ENCODE measurements at regions not wholly inside any gene's neighbourhood (a gene's known extent, or its start where the extent isn't known, plus 50 kb on each side); places are given as distances from the start of the nearest gene placed in this dataset.

DNA sequence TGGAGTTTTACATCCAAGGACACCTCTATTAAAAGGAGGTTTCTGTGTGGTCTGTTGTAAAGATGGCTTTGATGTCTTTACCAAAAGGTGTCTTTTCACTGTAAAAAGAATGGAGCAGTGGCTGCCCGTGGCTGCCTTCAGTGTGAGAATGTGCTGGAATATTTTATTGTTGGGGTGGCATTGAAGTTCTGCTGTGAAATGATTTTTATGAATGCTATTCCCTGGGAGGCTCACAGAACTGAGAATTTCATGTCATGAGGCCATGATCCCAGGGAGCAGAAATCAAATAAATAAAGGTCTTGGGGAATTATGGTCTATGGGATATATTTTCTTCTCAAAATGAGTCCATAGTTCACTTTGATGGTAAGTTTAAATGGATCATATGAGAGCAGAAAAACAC lies 425.2 kb upstream of the ZNF608 start:
- no peak for DNase-seq (ENCODE audit: low spot score)

DNA sequence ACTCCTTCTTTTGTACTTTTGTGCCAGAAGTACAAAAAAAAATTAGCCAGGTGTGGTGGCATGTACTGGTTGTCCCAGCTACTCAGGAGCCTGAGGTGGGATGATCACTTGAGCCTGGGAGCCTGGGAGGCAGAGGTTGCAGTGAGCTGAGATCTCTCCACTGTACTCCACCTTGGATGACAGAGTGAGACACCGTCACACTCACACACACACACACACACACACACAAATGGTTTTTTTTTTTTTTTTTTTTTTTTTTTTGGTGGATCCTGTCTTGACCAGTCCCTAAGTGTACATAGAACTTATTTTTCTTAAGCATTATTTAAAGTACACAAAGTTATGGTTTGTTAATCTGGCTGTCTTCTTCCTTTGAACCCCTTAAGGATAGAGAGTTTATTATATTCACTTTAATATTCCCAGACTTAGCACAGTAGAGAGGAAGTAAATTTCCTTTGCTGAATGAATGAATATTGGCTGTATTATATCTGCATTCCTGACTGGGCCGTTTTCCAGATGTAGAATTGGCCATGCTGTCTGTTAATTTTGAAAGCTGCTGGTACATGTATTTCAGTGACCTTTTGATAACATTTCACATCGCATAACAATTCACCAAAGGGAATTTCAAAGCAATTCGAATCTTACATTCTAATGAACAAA lies 429.0 kb upstream of the ZNF608 start:
- no peak for DNase-seq (ENCODE audit: low spot score)

DNA sequence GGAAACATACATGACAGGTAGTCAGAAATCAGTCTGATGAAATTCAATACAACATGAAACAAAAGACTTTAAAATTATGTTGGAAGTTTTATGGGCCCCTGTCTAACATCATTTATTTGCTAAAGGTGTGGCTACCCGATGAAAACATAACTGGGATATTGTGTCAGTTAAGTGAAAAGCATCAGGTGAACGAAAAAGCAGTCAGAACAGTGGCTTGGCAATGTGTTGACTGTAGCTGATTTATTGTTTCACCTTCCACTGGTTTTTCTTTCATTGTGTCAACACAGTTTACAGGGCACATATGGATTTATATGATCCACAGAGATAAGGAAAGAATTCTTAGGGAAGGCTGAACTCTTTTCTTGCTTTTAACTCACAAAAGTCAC lies 429.6 kb upstream of the ZNF608 start:
- no peak for DNase-seq (ENCODE audit: low spot score)

DNA sequence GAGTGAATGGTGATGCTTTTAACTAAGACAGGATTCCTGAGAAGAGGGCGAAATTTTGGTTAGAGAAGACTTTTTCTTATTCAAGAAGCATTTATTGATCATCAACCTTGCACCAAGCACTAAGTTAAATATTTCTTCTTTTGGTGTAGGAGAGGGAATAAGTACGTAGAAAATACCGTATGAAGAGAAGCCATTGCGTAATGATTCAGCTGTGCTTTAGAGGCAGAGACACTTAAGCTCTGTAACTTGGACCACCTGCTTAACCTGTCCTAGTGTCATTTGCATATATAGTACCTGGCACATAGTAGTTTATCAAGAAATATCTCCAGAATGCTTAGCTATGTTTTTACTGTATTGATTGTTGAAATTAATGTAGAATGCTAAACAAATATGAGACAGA lies 430.9 kb upstream of the ZNF608 start:
- DNase-seq (ENCODE audit: low spot score): no peak

DNA sequence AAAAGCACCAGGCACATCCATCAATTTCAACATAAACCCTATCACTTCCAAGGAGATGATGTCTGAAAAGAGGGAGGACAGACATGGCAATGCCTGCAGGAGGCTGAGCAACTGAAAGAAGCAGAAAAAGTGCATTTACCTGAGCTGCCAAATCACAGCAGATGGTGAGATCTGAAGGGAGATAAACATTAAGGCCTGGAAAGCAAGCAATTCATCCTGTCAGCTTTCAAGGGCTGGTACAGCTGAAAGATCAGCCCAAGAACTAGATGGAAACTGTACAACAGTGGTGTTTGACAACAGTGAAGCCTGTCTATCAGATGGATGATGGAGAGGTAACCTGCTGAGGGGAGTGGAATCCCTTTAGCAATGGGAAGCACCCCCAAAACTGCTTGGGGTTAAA lies 433.2 kb upstream of the ZNF608 start:
- no peak for DNase-seq (ENCODE audit: low spot score)

DNA sequence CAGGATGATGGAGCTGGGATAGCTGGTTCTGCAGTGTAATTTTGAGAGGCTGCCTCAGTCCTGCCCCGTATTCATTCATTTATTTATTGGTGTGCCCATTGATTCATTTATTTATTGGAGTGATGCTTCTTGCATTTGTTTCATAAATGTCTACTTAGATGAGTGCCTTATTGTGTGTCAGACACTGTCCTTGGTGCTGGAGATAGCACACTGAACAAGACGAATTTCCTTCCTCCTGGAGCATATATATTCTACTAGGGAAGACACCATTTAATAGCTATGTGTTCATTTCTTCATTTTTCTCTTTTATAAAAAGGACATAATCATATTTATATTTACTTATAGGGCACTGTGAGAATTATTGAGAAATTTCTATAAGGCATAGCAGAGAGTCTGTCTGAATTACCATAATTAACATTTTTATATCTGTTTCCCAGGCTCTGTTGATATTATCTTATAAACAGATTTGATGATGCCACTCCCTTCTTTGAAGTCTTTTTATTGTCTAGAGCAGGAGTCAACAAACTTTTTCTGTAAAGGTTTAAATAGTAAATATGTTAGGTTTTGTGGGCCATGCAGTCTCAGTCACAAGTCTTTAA lies 433.9 kb upstream of the ZNF608 start:
- no peak for DNase-seq (ENCODE audit: low spot score)

DNA sequence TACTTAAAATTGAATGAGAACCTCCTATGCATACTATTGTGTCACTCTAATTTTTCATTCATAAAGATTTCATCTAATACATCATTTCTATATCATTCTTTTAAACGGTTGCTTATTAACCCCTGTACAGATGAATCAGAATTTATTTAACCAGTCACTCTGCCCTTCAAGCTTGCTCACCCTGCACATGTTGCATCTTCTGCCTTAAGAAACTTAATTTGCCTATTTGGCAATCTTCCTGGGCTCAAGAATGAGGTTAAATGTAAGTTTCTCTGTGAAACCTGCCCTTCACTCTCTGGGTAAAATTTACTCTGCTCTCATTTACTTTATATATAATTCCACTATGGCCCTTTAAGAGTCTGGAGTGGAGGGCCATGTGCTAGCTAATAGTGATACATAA lies 434.7 kb upstream of the ZNF608 start:
- DNase-seq (ENCODE audit: low spot score): no peak

DNA sequence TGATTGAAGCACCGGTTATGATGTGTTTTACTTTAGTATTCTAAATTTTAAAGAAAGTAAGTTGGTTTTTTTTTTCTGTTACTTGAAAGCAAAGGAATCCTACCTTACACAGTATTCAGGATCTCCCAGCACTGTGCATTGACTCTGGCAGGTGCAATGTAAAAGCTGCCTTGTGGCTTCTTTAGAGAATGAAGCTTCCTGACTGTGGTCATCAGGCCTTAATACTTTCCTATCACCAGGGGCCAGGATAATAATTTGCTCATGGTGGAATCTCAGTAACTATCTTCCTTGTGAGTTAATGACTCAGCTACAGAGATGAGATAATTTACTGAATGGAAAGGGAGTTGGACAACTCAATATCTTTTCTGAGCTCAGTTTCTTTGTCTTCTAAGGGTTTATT lies 435.5 kb upstream of the ZNF608 start:
- DNase-seq (ENCODE audit: low spot score): no peak

DNA sequence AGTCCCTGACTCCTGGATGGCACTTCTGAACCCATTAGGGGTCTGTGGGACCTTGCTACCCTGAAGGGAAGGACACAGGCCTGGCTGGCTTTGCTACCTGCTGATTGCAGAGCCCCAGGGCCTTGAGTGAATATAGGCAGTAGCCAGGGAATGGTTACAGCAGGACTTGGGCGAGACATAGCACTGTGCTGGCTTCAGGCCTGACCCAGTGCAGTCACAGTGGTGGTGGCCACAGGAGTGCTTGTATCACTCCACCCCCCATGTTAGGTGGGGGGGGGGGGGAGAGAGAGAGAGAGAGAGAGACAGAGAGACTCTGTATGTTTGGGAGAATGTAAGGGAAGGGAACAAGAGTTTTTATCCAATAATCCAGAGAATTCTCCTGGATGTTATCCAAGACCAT lies 439.3 kb upstream of the ZNF608 start:
- DNase-seq (ENCODE audit: low spot score): no peak

DNA sequence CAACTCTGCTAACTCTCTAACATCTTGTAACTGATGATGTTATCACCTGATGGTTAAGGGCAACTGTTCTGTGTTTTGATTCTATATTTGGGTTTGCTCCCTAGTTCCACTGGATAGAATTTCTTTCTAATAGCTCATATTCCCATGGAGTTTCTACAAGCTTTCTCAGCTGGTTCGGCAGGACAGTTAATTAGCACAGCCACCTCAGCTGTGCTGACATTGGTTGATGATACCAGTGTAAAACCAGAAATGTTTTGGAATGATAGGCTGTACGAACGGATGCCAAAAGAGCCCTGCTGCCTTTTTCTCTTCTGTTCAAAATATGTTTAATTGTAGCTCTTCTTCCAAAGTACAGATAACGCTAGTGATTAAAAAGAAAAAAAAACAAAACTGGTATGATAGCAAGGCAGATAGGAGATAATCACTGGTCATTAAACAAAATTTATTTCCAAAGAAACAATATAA lies 440.5 kb upstream of the ZNF608 start:
- no peak for DNase-seq (ENCODE audit: low spot score)

DNA sequence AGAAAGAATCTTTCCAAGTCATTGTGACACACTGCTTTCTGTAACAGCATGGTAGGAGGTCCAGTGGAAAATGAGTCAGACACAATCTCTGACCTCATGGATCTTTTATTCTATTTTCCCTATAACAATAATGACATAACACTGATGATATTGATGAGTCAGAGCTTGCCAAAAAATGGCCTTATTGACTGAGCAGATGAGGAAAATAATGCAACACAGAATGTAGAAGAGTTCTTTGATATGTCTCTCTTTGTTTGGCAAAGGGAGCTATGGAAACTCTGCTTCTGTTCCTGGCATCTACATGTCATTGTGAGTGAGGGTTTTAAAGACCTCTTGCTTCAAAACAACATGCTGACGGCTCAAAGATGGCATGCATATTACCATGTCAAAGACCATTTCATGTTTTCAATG lies 443.1 kb upstream of the ZNF608 start:
- DNase-seq (ENCODE audit: low spot score): no peak

DNA sequence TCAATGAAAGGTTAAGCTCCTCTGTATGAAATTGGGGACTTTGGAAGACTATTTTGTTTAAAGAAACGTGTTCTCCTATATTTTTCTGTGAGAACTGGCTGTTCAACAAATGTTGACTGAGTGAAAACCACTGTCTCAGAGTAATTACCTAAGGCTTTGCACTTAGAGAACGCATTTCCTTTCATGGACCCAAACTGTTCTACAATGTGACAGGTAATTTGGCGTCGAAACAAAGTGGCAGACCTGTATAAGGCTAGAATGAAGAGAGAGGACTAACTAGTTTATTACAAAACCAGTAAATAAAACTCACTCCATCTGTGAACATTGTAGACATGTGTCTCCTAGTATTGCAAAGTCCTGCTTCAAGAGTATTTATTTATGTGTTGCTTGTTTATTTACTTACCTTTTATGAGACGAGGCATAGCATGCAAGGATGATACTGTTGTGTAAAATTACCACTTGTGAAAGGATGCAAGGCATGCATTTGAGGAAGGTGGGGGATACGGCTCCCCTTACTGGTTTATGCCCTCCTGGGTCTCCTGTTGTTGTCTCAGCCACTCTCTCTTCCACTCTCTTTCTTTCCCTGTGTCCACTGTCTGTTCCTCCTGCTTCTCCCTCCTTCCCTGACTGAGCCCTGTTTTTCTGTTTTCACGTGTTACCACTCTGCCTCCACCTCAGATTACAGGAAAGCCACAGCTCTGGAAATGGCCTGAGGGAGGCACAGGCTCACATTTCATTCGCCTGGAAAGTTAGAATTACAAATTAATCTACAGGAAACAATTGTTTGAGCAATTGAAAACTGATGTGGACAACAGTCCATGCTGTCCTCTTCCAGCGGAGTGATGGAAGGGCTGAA lies 444.0 kb upstream of the ZNF608 start:
- DNase-seq (ENCODE audit: low spot score): no peak

DNA sequence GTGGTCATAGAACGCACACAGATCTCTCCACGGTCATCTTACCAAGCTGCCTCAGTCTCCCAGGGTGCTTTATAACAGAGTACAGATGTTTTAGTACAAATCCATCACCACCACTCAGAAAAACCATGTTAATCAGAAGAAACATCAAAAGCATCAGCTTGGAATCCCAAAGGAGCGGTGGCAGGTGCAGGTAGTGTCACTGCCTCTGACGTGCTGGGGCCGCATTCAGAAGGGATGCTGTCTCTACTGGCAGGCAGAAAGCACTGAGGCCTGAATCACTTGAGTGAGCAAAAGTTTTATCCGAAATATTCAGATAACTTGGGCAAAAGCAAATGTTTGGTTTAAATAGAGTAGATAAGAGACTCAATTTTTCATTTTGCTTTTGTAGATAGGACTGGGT lies 448.4 kb upstream of the ZNF608 start:
- no peak for DNase-seq (ENCODE audit: low spot score)

DNA sequence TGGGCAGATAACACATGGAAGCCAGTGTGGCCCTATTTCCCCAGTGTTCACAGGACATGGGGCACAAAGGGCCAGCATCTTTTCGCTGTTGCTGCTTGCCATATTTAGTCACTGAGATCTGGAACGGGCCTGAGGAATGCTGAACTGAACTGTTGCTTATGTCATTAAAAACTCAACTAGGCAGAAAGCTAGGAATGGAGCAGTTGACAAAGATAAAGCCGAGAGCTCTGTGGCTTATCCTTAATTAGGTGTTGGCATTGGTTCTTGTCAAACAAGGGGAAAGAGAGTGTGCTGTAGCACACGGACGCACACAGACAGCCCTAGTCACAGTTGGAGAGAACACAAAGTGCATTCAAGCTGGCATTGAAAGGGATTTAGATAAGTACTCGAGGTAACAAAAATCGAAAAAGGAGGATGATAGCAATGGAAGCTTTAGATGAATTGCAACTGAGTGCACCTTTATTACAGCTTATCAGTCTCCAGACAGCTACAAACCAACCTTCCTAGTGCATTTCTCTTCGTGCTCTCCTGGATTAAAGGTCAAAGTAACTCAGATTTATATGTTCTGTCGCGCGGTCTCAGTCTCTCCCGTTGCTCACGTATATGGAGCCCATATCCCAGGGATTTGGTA lies 450.2 kb upstream of the ZNF608 start:
- DNase-seq (ENCODE audit: low spot score): no peak

DNA sequence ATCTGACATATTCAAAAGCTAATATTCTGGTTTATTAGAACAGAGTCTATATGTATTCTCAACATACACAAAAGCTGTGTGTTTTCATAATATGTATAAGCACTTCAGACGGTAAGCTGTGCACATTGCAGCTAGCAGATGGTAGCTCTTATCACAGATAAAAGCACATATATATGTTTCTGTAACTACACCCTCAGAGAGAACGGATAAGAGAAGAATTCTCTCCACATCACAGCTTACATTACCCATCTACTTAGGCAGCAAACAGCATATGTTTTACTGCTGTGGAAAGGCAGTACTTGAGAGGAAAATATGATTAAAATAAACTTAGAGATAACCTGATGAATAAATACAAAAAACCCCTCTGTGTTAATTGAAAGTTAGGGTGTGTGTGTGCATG lies 450.9 kb upstream of the ZNF608 start:
- no peak for DNase-seq (ENCODE audit: low spot score)

DNA sequence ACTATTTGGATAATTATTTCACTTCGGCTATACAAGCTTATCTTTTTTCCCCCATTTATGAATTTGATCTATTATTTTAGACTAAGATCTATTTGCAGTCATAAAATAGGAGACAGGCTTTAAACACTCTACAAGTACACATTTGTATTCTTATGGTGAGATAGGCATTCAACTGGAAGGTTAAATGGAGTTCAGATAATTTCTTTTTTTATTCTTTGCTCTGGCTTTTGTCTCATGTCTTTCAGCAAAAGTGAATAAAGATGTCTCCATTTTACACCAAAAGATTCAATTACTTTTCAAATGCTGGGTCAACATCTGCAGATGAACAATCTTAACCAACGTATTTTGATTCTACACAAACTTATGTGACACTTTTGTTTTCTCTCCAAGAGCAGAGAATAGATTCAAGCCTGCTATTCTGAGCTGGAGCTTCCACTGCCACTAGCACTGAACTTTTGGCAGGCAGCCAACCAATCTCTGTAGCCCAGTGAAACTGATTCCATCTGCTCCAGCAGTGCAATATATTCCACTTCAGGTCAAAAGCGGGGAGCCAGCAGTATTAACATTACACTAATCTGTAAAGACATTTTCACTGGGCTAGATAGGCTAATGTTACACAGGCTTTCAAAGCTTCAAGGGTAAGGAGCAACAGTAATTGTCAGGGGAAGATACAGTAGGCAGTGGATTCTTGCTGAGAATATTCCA lies 452.0 kb upstream of the ZNF608 start:
- peak; percentile 62 for DNase-seq (ENCODE audit: low spot score)

DNA sequence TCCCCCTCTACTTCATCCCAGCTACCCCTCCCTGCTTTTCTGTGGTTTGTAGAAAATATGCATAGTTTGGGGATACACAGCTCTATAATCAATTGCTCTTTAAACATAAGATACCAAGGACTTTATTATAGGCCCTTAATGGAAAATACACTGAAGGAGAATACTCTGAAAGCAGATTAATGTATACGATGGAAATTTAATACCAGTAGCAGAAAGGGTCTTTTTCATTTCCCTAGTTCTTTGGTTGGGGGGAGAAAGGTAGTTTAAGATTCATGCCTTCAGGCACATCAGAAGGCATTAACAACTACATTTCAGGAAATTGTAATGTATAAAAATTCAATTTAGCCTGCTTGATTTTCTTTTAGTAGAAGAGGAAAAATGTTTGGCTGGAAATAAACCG lies 452.9 kb upstream of the ZNF608 start:
- DNase-seq (ENCODE audit: low spot score): no peak

DNA sequence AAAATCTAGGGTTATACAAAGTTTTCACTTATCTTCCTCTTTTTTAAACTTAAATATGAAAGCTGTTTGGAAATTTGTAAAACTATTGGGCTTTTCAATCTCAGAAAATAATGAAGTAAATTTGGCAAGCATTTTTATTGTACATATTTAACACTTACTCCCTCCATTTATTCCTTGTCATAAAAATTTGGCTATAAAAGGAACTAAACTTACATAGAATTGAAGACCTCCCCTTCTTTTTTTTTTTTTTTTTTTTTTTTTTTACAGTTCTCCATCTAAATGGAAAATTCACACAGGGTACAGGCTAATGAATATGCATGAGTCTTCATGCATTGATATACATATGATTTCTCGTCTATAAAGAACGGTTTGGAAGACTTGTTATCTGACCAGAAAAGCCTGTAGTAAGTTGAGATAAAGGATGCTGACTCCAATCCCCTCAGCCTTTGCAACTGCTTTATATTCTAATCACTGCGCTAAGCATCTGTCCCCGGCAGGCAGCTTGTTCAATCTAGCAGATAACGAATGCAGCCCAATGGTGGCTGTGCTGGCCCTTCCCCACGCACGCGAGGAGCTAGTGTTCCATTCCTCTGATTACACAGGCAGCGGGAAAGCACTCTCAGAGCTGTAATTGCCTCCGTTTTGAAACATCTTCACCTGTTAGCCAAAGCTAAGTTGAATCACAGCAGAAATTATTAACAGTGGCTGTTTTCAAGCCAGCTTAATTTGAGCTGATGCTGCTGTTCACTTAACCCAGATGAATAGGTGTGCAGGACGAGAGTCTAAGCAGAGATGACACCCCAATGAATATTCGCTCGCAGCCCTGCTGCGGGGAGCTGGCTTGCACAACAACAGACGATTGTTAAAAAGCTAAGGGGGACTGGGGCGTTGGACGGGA lies 453.8 kb upstream of the ZNF608 start:
- DNase-seq (ENCODE audit: low spot score): no peak

DNA sequence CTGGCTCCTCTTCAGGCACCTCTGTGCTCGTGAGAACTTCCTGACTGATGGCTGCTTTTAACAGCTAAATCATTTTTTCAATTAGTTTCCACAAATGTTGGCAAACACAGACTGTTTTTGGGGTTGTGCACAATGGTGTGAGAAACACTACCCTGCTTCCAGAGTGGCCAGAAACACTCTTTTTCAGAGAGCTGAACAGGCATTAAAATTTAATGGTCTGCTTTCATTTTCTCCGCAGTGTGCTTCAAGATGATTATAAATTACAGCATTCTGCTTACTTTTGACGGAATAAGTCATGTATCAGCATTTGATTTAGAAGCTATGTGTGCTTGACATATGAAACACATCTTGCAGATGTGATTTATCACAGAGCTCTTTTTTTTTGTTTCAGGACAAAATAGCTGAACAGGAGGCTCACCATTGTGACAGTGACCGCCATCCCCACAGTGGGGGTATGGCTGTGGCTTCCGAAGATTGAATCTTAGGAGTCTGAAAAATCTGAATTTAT lies 454.5 kb upstream of the ZNF608 start:
- no peak for DNase-seq (ENCODE audit: low spot score)

DNA sequence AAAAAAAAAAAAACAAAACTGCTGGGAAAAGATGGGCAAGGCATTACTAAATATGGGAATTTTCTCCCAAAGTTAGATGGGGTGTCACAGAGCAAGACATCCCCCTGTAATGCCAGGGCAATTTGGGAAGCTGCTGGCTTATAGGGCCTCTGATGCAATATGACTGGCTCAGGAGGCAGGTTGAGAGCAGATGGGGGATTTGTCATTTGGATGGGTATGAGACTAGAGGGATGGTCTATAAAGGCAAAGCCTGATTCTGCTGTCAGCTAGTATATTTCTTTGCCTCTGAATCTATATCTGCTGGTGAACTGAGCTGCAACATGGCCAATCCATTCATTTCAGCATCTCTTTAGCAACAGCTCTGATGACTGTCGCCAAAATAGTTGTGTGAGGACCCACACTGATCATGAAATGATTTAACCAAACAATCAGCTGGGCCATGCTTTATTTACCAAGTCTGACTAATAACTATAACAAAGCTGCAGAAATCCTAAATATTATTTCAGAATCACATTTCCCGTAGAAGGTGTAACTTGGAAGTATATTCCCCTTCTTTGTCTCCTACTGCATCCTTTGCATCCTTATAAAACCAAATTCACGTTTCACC lies 455.1 kb upstream of the ZNF608 start:
- no peak for DNase-seq (ENCODE audit: low spot score)
